ENCODE measurements at regions not wholly inside any gene's neighbourhood (a gene's known extent, or its start where the extent isn't known, plus 50 kb on each side); places are given as distances from the start of the nearest gene placed in this dataset.
A peak's percentile ranks its signal among the peaks of the same experiment; 100 is the strongest.

- TF ChIP-seq EZH2phosphoT487 (IDR thresholded peaks at IDR 0.05; ENCODE audit: borderline replicate concordance, low read length) = no peak
- no peak for TF ChIP-seq CTCF (IDR thresholded peaks at IDR 0.05; ENCODE audit: low read depth, low read length, poor library complexity, severe bottlenecking)
- H3K9me3 ChIP-seq (ENCODE audit: control insufficient read depth, insufficient read depth, low read length) = no peaks in the 10 kb centered on the region
- H4K20me1 ChIP-seq (ENCODE audit: control insufficient read depth, insufficient read depth, low read depth, low read length) = no peaks in the 10 kb centered on the region
- H3K4me1 ChIP-seq (ENCODE audit: control insufficient read depth, low read length) = peaks cover 36% of the 10 kb centered on the region
- H3K79me2 ChIP-seq (ENCODE audit: control insufficient read depth, low read length) = no peaks in the 10 kb centered on the region
- no peaks in the 10 kb centered on the region for H3K27me3 ChIP-seq (ENCODE audit: control insufficient read depth, low read length)
- peaks cover 4% of the 10 kb centered on the region; the same call in 1 of the 2 replicates for H3F3A ChIP-seq (ENCODE audit: control insufficient read depth, insufficient read depth)
- H3K4me2 ChIP-seq (ENCODE audit: low read length) = peak overlapping the region; percentile 58
- H3K9me2 ChIP-seq (replicated peaks; ENCODE audit: control insufficient read depth, low read length) = no peaks in the 10 kb centered on the region
- H3K27ac ChIP-seq (ENCODE audit: low read depth, low read length) = peak overlapping the region; percentile 73
- H3K4me3 ChIP-seq (ENCODE audit: low read length) = peak overlapping the region; percentile 33; the same call in 1 of the 2 replicates
- H3K36me3 ChIP-seq (ENCODE audit: control insufficient read depth, low read length) = no peaks in the 10 kb centered on the region
Measured at GRCh38 chr5:118236108-118236849, 752.1 kb downstream of the DTWD2 start.

GRCh38 chr5:118233606-118234005 is 754.7 kb downstream of the DTWD2 start:
- TF ChIP-seq CTCF (IDR thresholded peaks at IDR 0.05; ENCODE audit: low read depth, low read length, poor library complexity, severe bottlenecking) (no peak), EZH2phosphoT487 (IDR thresholded peaks at IDR 0.05; ENCODE audit: borderline replicate concordance, low read length) (no peak)
- Histone ChIP-seq H3K27ac (ENCODE audit: low read depth, low read length) (no peak overlapping the region), H3K27me3 (ENCODE audit: control insufficient read depth, low read length) (no peaks in the 10 kb centered on the region), H4K20me1 (ENCODE audit: control insufficient read depth, insufficient read depth, low read depth, low read length) (no peaks in the 10 kb centered on the region), H3F3A (ENCODE audit: control insufficient read depth, insufficient read depth) (peaks cover 4% of the 10 kb centered on the region; the same call in 1 of the 2 replicates), H3K9me3 (ENCODE audit: control insufficient read depth, insufficient read depth, low read length) (no peaks in the 10 kb centered on the region), H3K4me2 (ENCODE audit: low read length) (no peak overlapping the region), H3K4me1 (ENCODE audit: control insufficient read depth, low read length) (peaks cover 36% of the 10 kb centered on the region), H3K79me2 (ENCODE audit: control insufficient read depth, low read length) (no peaks in the 10 kb centered on the region), H3K36me3 (ENCODE audit: control insufficient read depth, low read length) (no peaks in the 10 kb centered on the region), H3K4me3 (ENCODE audit: low read length) (no peak overlapping the region), H3K9me2 (replicated peaks; ENCODE audit: control insufficient read depth, low read length) (no peaks in the 10 kb centered on the region)

- Histone ChIP-seq H3K9me2 (replicated peaks; ENCODE audit: control insufficient read depth, low read length) (no peaks in the 10 kb centered on the region), H3K27ac (ENCODE audit: low read depth, low read length) (no peak overlapping the region), H3K27me3 (ENCODE audit: control insufficient read depth, low read length) (no peaks in the 10 kb centered on the region), H3K4me1 (ENCODE audit: control insufficient read depth, low read length) (no peaks in the 10 kb centered on the region), H3K79me2 (ENCODE audit: control insufficient read depth, low read length) (no peaks in the 10 kb centered on the region), H3K4me2 (ENCODE audit: low read length) (no peak overlapping the region), H3K4me3 (ENCODE audit: low read length) (no peak overlapping the region), H3K9me3 (ENCODE audit: control insufficient read depth, insufficient read depth, low read length) (no peaks in the 10 kb centered on the region), H3F3A (ENCODE audit: control insufficient read depth, insufficient read depth) (no peaks in the 10 kb centered on the region), H4K20me1 (ENCODE audit: control insufficient read depth, insufficient read depth, low read depth, low read length) (no peaks in the 10 kb centered on the region), H3K36me3 (ENCODE audit: control insufficient read depth, low read length) (no peaks in the 10 kb centered on the region)
- TF ChIP-seq EZH2phosphoT487 (IDR thresholded peaks at IDR 0.05; ENCODE audit: borderline replicate concordance, low read length) (no peak), CTCF (IDR thresholded peaks at IDR 0.05; ENCODE audit: low read depth, low read length, poor library complexity, severe bottlenecking) (no peak)
Measured at GRCh38 chr5:118228489-118228888, 759.9 kb downstream of the DTWD2 start.
